SK-N-MC (cell line): ENCODE measurements at regions not wholly inside any gene's neighbourhood (a gene's known extent, or its start where the extent isn't known, plus 50 kb on each side); places are given as distances from the start of the nearest gene placed in this dataset.

ENCODE experiments used
- EZH2 ChIP-seq: fragments of 200-600 bp; sonication (generic); IDR thresholded peaks from one replicate; pipeline ENCODE4 v1.6.1; 2017; ENCODE audit warnings: antibody characterized with exemption
- POLR2AphosphoS5 ChIP-seq: IDR thresholded peaks from 2 replicates; pipeline ENCODE4 v1.6.1; 2012; ENCODE audit warnings: mild to moderate bottlenecking, low read depth, low read length, borderline replicate concordance

DNA sequence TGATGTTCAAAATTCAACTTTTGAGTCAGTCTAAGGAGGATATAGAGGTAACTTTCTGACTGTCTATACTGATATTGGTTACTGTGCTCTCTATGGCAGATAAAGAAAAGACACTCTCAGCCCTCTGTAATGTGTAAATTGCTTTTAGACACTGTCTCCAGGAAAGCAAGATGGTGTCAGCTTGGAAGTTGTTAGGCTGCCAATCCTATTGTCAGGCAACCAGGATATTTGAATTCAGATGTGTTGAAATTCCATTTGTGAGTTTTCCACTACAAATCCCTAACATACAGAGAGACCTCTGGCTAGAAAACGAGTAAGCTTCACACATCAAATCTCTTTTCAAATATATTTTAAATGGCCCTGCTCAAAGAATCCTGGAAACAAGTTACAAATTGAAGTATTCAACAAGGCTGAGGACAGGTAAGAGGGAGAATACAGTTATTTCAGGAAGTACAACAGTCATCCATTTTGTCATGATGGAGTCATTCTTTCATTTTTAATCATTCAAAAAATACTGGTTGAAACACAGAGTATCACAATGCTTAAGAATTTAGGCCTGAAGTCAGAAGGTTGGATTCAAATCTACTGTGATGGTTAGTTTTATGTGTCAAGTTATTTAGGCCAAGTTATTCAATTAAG lies 312.0 kb downstream of the OLFM4 start:
- no peak for TF ChIP-seq EZH2
- TF ChIP-seq POLR2AphosphoS5, result no peak
